ENCODE measurements at regions not wholly inside any gene's neighbourhood (a gene's known extent, or its start where the extent isn't known, plus 50 kb on each side); places are given as distances from the start of the nearest gene placed in this dataset.

DNA sequence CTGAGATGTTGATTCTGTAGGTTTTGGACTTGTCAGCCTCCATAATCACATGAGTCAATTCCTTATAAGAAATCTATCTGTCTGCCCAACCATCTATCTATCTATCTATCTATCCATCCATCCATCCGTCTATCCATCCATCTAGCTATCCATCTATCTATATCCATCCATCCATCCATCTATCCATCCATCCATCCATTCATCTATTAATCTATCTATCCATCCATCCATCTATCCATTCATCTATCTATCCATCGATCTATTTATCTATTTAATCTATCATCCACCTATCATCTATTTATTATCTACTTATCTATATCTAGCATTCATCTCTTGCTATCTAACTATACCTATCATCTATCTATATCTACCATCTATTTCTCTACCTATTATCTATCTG, 357.2 kb upstream of the ZNF507 start:
- no peak for DNase-seq
- in situ Hi-C loops (cut with HindIII; ENCODE audit: low pct_ligation_motif_present, low pct_unique_long_range_greater_than_20kb, low sequenced_read_pairs) = no loop called here

DNA sequence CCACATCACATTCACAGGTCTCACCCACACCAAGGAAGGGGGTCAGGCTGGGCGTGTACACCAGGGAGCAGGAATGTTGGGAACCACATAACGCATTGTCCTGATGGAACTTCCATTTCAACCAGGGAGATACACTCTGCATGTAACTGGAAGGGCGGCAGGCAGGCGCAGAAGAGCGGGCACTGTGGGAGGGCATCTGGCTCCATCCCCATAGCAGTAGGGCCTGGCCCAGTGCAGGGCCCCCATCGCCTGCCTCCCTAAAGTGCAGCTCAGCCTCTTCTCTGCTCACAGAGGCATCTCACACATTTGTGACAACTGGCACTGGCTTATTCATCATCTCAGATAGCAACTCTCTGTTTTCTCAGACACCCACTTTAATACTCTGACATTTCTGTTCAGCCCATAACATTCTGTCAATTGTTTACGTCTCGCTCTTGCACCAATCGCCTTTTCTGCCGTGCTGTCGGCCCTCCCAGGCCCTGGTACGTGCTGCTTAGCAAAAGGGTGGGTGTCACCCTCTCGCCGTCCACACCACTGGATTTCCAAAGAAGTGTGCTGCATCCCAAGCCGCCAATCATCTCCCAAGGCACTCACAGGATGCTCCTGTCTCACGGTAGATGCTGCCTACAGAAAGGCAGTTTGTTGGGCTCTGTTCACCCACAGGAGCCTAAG, 353.3 kb upstream of the ZNF507 start:
- DNase-seq = no peak
- in situ Hi-C loops (cut with HindIII; ENCODE audit: low pct_ligation_motif_present, low pct_unique_long_range_greater_than_20kb, low sequenced_read_pairs) = no loop called here

GRCh38 chr19:31992750-31993149, 352.7 kb upstream of the ZNF507 start:
- DNase-seq = no peak
- in situ Hi-C loops (cut with HindIII; ENCODE audit: low pct_ligation_motif_present, low pct_unique_long_range_greater_than_20kb, low sequenced_read_pairs) = no loop called here

DNA sequence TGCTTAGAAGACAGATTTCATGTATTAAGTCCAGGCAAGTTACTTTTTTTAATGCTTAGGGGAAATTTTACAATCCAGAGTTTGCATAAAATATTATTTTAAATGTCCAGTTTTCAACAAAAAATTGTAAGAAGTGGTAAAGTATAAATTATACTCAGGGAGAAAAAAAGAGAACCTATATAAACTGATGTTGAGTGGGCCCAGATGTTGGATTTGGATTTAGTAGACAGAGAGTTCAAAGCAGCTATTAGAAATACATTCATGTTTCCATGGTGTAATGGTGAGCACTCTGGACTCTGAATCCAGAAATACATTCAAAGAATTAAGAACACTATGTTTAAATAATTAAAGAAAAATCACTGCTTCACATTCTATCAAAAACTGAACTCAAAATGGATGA, 349.9 kb upstream of the ZNF507 start:
- in situ Hi-C loops (cut with HindIII; ENCODE audit: low pct_ligation_motif_present, low pct_unique_long_range_greater_than_20kb, low sequenced_read_pairs) = no loop called here
- no peak for DNase-seq

DNA sequence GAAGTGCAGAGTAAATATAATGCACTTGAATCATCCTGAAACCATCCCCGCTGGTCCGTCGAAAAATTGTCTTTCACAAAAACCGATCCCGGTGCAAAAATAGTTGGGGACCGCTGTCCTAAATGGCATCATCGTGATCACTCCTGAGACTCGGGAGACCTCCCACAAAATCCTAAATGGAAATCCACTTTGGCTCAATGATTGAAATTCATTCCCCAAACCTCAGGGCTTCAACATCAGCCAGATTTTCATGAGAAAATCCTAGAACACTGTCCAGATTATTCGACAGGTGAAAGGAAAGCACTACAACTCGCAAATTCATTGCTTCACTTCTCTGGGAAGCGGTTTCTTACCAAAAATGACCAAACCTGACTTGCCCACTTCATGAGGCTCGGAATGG, 335.3 kb upstream of the ZNF507 start:
- DNase-seq = no peak
- in situ Hi-C loops (cut with HindIII; ENCODE audit: low pct_ligation_motif_present, low pct_unique_long_range_greater_than_20kb, low sequenced_read_pairs) = no loop called here

GRCh38 chr19:32012206-32012605, 333.2 kb upstream of the ZNF507 start:
- in situ Hi-C loops (cut with HindIII; ENCODE audit: low pct_ligation_motif_present, low pct_unique_long_range_greater_than_20kb, low sequenced_read_pairs) = no loop called here
- DNase-seq = no peak

- DNase-seq = no peak
- in situ Hi-C loops (cut with HindIII; ENCODE audit: low pct_ligation_motif_present, low pct_unique_long_range_greater_than_20kb, low sequenced_read_pairs) = no loop called here
These were observed 332.4 kb upstream of the ZNF507 start for GRCh38 chr19:32012886-32013631.

DNA sequence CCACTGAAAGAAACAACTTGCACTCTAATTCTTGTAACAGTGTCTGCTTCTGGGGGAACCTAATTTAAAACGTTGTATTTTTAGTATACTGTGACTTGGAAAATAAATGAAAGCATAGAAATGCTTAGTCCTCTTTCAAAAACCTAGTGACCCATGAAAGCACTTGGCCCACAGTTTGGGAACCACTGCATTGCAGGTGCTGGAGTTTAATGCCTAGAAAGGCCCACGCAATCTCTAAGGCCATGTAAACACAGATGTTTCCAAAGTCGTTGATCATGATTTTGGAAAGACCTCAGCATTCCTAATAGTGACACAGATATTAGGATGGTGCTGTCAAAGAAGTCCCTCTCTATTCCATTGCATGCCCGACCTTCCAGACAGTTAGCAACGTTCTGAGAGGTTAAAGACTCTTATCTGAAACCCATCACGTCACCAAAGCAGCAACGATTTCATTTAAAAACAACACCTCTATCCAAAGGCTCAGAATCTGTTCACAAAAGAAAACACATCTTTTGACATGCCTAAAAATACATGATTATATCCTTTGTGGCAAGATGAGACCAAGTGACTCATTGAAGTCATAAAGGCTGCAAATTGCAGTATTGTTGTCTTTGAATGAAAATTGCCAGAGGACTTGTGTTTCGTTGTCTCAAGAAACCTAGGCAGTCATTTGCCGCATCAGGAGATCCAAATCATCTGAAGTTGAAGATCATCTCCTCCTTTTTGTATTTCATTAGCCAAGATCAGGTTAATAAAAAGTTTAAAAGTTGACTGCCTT, 328.0 kb upstream of the ZNF507 start:
- in situ Hi-C loops (cut with HindIII; ENCODE audit: low pct_ligation_motif_present, low pct_unique_long_range_greater_than_20kb, low sequenced_read_pairs) = no loop called here

GRCh38 chr19:32018014-32018413, 327.4 kb upstream of the ZNF507 start:
- in situ Hi-C loops (cut with HindIII; ENCODE audit: low pct_ligation_motif_present, low pct_unique_long_range_greater_than_20kb, low sequenced_read_pairs) = no loop called here
- DNase-seq = no peak

More for the DNA sequence above, 328.0 kb upstream of the ZNF507 start:
- no peak for DNase-seq

- in situ Hi-C loops (cut with HindIII; ENCODE audit: low pct_ligation_motif_present, low pct_unique_long_range_greater_than_20kb, low sequenced_read_pairs) = no loop called here
These were observed 324.9 kb upstream of the ZNF507 start for GRCh38 chr19:32020538-32020937.

DNA sequence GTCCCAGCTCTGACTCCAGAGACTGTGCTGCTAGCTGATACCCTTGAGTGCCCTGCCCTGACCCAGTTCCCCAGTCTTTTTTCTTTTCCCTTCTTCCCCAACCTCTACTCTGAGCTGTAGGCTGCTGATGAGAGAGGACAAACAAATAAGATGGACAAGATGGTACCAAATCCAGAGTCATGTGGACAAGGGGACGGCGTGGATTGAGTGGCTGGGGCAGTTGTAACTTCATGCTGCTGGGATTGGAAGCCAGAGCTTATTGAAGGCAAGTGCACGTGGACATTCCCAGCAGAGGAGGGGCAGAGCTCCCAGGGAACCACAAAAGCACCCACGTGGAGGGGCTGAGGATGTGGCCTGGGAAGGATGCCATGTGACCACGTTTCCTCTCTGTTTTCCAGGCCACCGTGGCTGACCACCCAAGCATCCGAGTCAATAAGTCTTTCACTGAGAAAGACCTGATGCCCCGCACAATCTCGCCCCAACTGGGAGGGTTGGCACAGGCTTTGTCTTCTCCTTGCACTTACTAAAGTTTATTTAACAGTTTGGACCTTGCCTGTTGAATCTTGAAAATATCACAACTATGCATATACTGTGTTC, 323.3 kb upstream of the ZNF507 start:
- in situ Hi-C loops (cut with HindIII; ENCODE audit: low pct_ligation_motif_present, low pct_unique_long_range_greater_than_20kb, low sequenced_read_pairs) = no loop called here
- no peak for DNase-seq

More at GRCh38 chr19:32020538-32020937, 324.9 kb upstream of the ZNF507 start:
- DNase-seq = no peak

DNA sequence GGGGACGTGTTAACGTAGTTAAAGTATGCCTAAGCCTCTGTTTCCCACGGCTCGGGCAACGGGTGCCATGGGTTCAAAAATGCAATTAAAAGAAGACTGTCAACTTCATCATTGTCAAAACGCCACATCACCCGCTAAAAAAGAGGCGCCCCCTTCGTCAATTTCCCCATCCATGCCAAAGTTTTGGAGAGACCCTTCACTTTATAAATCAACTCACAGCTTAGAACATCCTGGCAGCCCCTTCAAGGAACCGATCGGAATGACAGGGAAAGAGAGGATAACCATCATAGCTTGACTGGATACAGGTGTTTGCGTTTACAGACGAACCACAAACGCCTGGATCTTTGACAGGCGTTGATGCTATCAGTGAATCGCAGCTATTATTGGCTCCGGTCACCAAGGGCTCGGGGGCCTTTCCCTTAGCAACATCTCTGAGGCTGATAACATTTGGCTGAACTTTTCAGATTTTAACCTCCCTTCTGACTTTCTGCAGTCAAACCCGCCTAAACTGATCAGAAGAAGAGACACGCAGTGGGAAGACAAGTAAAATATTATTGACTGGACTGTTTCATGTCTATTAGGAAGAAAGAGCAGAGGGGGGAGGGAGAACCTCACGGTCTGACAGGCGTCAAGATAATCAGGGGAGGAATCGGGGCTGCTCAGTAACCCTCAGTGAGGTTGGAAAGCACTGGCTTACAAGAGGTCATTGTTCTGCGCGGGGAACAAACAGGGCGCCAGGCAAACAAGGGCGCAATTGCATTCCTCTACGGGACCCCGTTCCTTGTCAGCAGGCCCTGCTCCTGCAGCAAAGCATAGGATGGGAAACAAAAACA, 322.5 kb upstream of the ZNF507 start:
- in situ Hi-C loops (cut with HindIII; ENCODE audit: low pct_ligation_motif_present, low pct_unique_long_range_greater_than_20kb, low sequenced_read_pairs) = no loop called here
- DNase-seq = no peak

- no peak for DNase-seq
These were observed 321.9 kb upstream of the ZNF507 start for GRCh38 chr19:32023564-32023832.

DNA sequence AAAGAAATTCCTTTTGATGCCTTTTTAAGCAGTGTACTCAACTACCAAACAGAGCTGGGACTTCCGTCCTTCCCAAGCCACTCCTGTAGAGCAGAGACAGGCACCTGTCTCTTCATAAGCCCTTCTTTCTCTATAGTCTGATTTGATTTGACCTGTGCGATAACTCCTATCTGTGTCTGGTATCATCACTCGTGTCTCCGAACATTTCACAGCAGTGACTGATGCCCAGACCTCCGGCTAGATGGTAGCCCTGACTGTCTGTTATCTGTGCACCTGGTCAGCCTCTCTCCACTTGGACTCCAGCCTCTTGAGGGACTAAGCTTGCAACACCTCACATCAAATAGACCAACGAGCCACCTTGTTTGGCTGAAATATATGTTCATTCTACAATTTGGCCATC, 316.2 kb upstream of the ZNF507 start:
- DNase-seq = no peak
- in situ Hi-C loops (cut with HindIII; ENCODE audit: low pct_ligation_motif_present, low pct_unique_long_range_greater_than_20kb, low sequenced_read_pairs) = no loop called here

More at GRCh38 chr19:32023564-32023832, 321.9 kb upstream of the ZNF507 start:
- in situ Hi-C loops (cut with HindIII; ENCODE audit: low pct_ligation_motif_present, low pct_unique_long_range_greater_than_20kb, low sequenced_read_pairs) = no loop called here

- in situ Hi-C loops (cut with HindIII; ENCODE audit: low pct_ligation_motif_present, low pct_unique_long_range_greater_than_20kb, low sequenced_read_pairs) = no loop called here
- no peak for DNase-seq
These were observed 312.8 kb upstream of the ZNF507 start for GRCh38 chr19:32032561-32032960.

GRCh38 chr19:32035626-32036025, 309.8 kb upstream of the ZNF507 start:
- no peak for DNase-seq
- in situ Hi-C loops (cut with HindIII; ENCODE audit: low pct_ligation_motif_present, low pct_unique_long_range_greater_than_20kb, low sequenced_read_pairs) = no loop called here

- in situ Hi-C loops (cut with HindIII; ENCODE audit: low pct_ligation_motif_present, low pct_unique_long_range_greater_than_20kb, low sequenced_read_pairs) = no loop called here
- DNase-seq = no peak
These were observed 307.1 kb upstream of the ZNF507 start for GRCh38 chr19:32038021-32038920.

GRCh38 chr19:32038961-32039360, 306.4 kb upstream of the ZNF507 start:
- in situ Hi-C loops (cut with HindIII; ENCODE audit: low pct_ligation_motif_present, low pct_unique_long_range_greater_than_20kb, low sequenced_read_pairs) = no loop called here

More at GRCh38 chr19:32038961-32039360, 306.4 kb upstream of the ZNF507 start:
- DNase-seq = no peak
